GM21447 (cell line): ENCODE measurements at regions not wholly inside any gene's neighbourhood (a gene's known extent, or its start where the extent isn't known, plus 50 kb on each side); places are given as distances from the start of the nearest gene placed in this dataset.
"Not testable (repeated sequence)": the region's sequence is repeated elsewhere in the genome, so short reads cannot be mapped to it uniquely, and the experiment has no call there.

Experiments
- ATAC-seq: cut with Tn5 transposase; IDR thresholded peaks from one replicate; pipeline ENCODE4 v1.9.1; 2021; ENCODE audit not compliant: unreplicated experiment

DNA sequence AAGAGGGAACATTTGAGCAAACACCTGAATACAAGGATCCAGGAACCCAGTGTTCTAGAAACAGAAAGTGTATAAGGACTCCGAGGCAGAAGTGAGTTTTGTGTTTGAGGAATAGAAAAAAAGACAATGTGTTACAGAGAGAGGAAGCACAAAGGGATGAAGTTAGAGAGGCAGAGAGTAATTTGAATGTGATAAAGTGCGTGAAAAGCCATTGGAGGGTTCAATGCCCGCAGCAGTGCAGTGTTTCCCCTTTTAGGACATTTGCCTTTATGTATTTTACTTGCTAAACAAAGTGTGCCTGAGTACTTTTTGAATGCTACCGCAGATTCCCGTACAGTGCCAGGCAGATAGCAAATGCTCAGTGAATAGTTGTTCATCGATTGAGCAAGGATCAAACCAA, 508.5 kb downstream of the RAB38 start:
- ATAC-seq, result no peak

DNA sequence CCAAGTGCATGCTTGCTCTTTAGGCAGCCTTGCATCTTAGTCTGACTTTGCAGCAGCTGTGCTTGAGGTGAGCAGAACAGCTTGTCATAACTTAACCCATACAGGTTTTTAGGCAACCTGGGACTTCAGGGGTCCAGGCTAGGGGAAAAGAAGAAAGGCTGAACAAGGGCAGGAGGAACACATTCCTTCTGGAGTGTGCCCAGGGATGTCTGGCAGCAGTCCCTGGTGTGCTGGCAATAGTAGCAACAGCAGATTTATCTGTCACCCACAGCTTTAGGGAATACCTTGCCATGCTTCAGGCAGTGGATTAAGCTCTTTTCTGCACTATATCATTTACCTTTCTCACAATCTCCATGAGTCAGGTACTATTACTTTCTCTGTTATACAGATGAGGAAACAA, 513.0 kb downstream of the RAB38 start:
- ATAC-seq, result no peak

DNA sequence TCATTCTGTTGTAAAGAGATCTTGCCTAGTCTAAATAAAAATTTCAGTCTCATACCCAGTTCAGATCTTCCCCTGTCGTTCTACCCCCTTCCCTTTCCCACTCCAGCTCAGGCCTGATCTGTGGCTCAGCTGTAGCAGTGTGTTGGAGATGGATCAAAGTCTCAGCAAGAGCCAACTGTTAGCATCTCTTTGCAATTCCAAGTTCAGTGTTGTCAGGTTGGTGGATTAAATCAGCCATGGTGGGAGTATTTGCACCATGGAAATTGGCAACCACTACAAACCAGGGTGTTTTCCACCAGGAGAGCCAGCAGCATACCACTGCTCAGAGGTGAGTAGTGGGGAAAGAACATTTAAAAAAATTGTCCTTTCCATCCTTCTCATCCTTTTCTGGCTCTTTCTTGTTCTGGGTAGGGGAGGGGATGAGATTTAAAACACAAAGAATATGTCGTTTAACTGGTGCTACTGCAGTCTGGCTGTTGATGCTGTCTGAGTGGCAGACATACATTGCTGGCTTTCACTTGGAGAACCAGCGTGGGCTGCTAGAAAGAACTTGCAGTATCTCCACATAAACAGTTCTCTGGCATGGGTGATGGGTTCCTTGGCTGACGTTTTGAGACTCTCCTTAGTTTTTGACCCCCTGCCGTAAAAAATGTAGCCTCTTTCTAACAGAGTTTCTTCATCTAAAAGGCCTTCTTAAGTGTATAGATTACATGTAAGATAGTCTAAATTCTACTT, 514.1 kb downstream of the RAB38 start:
- no peak for ATAC-seq

DNA sequence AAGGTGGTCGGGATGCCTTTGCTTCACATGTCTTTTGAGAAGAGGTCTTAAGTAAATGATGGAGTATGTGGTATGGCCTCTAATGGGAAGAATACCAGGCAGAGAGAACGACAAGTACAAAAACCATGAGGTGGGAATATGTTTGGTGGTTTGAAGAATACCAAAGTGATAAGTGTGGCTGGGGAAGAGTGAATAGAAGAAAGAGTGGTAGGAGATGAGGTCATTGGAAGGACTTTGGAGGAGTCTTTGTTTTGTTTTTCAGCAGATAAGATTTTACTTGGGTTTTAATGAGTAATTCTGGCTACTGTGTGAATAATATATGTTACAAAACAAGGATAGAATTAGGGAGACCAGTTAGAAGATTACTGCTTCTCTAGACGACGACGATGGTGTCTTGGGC, 515.4 kb downstream of the RAB38 start:
- ATAC-seq, result no peak

DNA sequence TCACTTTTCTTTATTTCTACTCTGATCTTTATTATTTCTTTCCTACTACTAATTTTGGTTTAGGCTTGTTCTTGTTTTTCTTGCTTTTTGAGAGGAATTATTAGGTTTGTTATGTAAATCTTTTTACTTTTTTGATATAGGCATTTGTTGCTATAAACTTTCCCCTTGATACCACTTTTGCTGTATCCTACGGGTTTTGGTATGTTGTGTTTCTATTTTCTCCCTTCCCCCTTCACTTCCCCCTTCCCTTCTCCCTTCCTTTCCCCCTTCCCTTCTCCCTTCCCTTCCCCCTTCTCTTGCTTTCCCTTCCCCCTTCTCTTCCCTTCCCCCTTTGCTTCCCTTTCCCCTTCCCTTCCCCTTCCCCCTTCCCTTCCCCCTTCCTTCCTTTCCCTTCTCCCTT, 529.6 kb downstream of the RAB38 start:
- no peak for ATAC-seq

DNA sequence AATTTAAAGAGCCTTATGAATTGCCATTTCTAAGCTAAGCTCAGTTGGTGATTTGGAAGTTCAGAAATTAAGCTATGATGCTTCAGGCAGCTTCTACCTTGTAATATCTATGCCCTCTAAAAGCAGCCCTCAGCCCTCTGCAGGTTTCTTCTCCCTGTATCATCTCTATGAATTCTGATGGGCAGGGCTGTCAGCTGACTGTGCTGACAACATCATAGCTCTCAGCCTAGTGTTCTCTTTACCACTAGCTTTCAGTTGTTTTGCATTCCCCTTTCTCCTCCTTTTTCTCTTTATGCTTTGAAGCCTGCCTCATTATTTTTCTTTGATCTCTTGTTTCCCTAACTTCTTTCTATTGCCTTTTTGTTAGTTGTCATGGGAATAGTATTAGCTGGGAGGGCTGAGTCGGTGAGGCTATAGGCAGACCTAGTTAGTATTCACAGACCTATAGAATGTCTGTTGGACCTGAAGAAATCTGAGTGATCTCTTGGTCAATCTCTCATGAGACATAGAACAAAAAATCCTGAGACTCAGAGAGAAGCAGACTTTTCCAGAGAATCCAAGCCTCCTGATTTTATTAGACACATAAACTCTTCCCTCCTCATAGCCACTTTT, 535.4 kb downstream of the RAB38 start:
- ATAC-seq, result no peak

DNA sequence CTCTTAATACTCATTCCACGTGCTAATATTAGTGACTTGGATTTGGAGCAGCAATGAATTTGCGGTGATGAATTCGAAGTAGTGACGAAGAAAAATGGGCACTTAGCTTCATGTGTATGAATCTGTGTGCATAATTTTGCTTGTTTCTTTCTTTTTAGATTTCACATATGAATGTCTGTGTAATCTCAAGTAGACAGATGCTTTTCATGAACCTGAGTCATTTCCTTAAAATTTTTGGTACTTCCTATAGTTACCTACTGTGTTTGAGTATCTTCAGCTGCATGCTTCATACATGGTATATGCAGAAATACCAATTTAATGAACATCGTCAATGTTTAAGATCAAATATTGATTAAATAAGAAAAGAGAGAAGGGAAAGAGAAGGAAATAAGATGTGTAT, 540.2 kb downstream of the RAB38 start:
- ATAC-seq, result no peak

DNA sequence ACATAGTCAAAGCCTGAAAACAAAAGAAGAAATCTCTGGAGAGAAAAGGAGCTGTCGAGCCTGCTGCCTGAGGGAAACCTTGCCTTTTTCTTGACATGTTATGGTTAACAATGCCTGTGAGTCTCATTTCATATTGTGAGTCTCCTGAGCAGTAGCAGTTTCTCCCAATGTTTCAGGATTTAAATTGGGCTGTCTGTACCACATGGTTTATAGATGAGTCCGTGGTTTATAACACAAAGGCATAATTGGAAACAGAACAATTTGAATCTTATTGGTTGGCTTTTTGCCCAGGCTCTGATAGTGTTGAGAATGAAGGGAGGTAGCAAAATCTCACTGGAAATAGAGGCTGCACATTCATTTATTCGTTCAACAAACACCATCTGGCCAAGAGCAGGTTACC, 540.9 kb downstream of the RAB38 start:
- ATAC-seq, result no peak

DNA sequence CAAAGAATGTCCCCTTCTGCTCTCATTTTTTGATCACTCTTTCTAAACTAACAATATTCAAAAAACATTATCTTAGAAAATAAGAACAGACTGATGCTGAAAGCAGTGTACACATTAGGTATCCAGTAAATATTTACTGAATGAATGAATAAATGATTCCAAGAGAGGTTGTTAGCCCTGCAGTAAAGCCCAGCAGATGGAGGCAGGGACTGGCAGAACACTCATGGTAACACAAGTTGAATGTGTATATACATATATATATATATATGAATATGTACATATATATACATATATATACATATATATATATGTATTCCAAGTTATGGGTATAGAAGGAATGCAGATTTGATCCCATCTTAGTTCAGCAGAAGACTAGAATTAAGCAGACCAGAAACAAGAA, 546.3 kb downstream of the RAB38 start:
- ATAC-seq, result no peak

DNA sequence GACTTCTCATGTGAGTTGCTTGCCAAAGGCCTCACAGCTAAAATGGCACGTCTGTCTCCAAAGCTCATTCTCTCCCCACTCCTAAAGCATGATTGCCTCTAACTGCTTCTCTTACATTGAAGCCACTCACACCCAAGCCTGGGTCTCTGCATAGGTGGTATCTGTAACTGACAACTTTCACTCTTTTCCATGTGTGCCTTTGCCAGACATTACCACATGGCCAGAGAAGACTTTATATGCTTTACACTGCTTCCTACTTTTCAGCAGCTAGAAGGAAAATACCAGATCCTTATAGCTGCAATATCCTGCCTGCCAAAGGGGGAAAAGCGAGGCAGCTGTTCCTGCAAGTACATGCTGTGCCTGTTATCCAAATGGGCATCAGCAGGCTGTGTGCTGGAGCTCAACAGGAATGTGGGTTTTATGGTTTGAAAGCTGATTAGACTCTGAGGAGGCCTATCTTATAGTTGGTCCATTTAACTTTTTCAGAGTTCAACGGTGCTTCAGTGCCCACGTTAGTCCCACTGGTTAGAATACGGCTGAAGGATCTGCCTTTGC, 547.1 kb downstream of the RAB38 start:
- no peak for ATAC-seq

DNA sequence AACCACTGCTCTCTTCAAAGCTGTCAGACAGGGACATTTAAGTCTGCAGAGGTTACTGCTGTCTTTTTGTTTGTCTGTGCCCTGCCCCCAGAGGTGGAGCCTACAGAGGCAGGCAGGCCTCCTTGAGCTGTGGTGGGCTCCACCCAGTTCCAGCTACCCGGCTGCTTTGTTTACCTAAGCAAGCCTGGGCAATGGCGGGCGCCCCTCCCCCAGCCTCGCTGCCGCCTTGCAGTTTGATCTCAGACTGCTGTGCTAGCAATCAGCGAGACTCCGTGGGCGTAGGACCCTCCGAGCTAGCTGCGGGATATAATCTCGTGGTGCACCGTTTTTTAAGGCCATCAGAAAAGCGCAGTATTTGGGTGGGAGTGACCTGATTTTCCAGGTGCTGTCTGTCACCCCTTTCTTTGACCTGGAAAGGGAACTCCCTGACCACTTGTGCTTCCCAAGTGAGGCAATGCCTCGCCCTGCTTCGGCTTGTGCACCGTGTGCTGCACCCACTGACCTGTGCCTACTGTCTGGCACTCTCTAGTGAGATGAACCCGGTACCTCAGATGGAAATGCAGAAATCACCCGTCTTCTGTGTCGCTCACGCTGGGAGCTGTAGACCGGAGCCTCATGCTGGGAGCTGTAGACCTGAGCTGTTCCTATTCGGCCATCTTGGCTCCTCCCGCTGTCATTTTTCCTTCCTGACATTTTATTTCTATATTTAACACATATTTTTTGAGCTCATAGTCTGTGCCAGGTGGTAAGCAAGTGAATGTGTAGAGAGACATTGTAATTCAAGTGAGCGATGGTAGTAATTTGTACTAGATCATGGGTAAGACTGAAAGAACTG, 551.5 kb downstream of the RAB38 start:
- not testable (repeated sequence) for ATAC-seq

DNA sequence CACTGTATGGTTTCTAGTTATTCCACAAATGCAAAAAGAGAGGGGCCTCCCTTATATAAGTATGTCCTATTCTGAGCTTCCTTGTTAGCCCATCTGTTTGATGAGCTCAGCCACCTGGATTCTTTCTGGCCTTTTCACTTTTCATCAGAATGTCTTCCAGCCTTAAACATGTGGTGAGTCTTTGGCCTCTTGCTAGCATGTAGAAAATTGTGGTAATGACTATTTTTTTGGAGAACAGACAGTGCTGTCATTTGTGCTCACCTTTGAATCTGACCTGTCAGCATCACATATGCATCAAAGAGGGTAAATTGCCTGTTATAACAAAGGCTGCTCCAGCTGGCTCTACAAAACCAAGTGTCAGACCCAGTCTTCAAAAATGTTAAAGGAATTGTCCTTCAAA, 558.7 kb downstream of the RAB38 start:
- no peak for ATAC-seq

DNA sequence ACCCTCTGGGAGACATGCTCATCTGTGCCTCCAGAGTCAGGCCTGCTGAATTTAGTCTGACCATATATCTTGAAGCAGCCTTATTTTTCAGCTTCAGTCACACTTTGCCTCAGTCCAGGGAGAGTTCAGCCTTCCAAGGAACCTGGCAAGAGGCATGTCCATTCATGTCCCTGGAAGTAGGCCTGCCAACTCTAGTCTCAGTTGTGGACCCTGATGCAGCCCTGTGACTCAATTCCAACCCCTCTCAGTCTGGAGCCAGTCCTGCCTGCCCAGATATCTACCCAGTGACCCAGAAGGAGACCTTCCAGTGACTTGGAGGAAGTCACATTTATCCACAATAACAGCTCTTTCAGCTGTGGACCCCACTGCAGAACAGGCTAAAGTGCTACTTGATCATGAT, 566.6 kb downstream of the TMEM135 start:
- ATAC-seq, result no peak

DNA sequence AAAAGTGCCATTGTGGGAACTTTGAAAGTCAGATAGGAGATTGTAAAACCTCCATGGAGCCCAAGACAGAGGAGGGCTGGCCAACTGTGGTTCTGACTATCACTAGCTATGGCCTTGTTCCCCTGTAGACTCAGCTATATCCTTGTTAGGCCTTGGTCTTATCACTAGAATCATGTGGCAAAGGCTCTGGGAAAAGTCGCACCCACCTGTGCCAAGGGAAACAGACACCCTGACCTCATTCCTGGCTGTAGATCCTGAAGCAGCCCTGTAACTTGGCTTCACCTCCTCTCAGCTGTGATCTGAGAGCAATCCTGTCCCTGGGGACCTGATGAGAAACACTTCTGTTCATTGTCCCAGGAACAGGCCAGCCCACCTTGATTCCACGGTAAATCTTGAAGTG, 566.2 kb downstream of the TMEM135 start:
- no peak for ATAC-seq

DNA sequence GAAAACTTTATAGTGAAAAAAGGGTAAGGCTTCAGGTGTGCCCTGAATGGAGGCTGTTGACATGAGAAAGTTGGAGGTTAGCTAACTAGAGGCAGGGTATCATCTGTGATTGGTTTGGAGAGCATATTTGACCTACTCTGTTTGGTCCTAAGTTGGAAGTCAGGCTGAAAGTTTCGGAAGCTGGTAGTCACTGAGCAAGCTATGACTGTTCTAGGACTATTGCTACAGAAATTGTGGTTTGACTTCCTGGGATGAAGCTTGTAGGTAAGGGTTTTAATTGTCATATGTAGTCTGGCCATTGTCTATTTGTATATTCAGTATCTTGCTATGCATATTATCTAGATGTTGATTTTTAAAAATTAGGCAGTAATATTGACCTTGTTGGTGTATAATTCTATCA, 565.0 kb downstream of the TMEM135 start:
- no peak for ATAC-seq

DNA sequence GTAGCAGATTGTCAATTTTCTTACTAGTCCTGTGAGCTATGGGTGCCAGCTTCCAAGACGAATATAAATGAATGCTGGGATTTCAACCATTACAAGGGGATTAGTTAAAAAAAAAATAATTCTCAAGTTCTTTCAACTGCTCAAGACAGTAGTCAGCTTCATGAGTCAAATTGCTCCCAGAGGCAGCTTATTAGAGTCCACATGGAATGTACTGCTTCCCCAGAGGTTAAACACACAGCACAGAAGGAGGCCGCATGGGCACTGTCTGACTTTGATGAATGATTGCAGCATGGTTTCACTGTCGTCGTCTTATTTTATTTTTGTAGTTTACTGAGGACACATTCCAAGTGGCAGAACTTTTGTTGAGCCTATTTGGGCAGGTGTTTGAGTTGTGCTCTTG, 563.2 kb downstream of the TMEM135 start:
- ATAC-seq, result no peak

DNA sequence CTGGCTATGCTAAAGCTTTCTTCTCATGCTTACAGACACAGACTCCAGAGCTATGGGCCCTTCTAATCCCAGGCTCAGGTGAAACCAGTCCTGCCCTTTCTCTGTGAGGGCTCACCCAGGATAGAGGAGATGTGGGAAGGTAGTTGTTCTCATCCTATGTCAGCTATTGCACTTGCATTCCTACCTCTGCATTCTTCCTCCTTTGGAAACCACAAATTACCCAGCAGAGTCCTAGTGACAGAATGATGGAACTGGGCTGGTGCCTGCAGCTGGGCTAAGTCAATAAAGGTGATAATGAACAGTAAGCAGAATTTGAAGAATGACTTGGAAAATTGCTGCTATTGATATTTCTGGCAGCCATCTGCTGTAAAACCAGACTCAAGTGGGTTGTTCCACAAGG, 560.0 kb downstream of the TMEM135 start:
- ATAC-seq, result no peak

DNA sequence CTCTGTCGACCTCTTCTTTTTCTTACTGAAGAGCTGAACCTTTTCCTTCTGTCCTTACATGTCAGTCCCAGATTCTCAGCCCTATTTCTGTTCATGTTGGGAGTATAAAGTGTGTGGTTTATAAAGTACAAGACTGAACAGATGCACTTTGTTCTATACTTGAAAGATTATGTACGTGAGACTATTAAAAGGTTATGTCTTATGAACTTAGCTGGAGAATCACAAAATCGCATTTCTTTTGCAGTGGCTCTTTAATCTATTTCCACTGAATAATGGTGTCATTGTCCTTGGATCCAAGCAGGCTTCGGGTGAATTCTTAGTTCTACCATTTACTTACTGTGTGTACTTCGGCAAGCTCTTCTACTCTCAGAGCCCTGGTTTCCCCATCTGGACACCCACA, 558.4 kb downstream of the TMEM135 start:
- no peak for ATAC-seq

DNA sequence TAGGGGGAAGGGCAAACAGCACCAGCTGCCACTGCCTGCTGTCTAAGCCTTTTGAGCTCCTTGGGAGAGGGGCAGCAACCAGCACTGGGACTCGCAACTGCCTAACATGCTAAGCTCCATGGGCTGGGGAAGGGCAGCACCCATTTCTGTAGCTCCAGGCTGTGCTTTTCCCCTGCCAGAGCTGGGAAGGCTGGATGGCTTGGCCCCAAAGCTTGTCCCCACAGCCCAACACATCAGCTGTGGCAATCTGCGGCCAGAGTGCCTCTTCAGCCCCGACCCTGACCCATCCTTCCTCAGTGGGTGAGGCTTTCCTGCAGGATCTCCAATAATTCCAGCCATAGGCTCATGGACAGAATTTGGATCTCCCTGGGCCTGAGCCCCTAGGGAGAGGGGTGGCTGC, 551.3 kb downstream of the TMEM135 start:
- no peak for ATAC-seq

DNA sequence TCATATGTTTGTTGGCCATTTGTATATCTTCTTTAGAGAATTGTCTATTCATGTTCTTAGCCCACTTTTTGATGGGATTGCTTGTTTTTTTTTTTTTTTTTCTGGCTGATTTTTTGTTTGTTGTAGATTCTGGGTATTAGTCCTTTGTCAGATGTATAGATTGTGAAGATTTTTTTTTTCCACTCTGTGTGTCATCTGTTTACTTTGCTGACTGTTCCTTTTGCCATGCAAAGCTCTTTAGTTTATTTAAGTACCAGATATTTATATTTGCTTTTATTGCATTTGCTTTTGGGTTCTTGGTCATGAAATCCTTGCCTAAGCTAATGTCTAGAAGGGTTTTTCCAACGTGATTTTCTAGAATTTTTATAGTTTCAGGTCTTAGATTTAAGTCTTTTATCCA, 547.9 kb downstream of the TMEM135 start:
- ATAC-seq, result not testable (repeated sequence)

DNA sequence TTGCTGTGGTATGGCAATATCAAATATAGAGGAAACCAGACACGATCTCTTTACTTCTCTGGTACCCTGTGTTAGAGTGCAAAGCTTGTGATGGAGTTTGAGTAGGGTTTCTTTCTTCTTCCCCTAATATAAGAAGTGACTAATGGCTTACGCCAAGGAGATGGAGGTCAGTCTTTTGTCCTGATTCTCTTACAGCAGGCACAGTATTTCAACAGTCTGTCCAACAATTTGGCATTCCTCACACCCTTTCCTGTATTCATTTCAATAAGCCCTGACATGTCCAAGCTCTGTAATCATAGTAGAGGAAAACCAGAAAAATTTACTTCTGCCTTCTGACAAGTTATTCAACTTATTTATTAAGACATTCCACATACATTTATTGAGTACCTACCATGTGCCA, 546.2 kb downstream of the TMEM135 start:
- ATAC-seq, result no peak

DNA sequence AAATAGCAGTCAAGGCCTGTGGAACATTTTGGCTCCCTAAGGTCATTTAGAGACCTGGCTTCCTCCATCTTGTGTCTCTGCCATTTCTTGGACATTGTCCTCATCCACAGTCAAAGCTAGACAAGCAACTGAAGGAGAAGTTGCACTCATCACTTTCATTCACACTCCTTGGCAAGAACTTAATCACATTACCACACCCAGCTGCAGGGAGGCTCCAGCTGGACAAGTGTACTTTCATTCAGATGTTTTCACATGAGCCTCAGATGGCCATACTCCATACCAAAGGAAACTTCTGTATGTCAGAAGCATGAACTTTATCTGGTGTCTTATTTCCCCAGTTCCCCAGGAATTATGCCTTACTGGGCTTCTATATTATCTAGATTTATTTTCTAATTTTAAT, 537.4 kb downstream of the TMEM135 start:
- no peak for ATAC-seq
